ENCODE measurements at regions not wholly inside any gene's neighbourhood (a gene's known extent, or its start where the extent isn't known, plus 50 kb on each side); places are given as distances from the start of the nearest gene placed in this dataset.

GRCh38 chr9:700365-701282 lies 140.9 kb upstream of the DMRT1 start:
- no peak for TF ChIP-seq CTCF (IDR thresholded peaks at IDR 0.05)
- TF ChIP-seq POLR2A (IDR thresholded peaks at IDR 0.05) = no peak

All from lower leg skin (tissue), 3 donors.